Endothelial cell (in vitro differentiated cells): ENCODE measurements at regions not wholly inside any gene's neighbourhood (a gene's known extent, or its start where the extent isn't known, plus 50 kb on each side); places are given as distances from the start of the nearest gene placed in this dataset.

ENCODE experiments used
- DNase-seq: peaks from one replicate; pipeline ENCODE4 v3.0.0; 2021; ENCODE audit warnings: low spot score
- H3K27ac Mint-ChIP-seq: one replicate; pipeline ENCODE4 v1.8.0; 2021; ENCODE audit warnings: mixed read lengths, inconsistent platforms; ENCODE audit not compliant: unreplicated experiment
- H3K27me3 Mint-ChIP-seq: one replicate; pipeline ENCODE4 v1.8.0; 2021; ENCODE audit warnings: mild to moderate bottlenecking, moderate library complexity, mixed read lengths, inconsistent platforms; ENCODE audit not compliant: unreplicated experiment
- H3K36me3 Mint-ChIP-seq: one replicate; pipeline ENCODE4 v1.8.0; 2021; ENCODE audit warnings: mild to moderate bottlenecking, low read depth, mixed read lengths, inconsistent platforms; ENCODE audit not compliant: unreplicated experiment
- H3K4me1 Mint-ChIP-seq: one replicate; pipeline ENCODE4 v1.8.0; 2021; ENCODE audit warnings: mild to moderate bottlenecking, mixed read lengths, inconsistent platforms; ENCODE audit not compliant: unreplicated experiment
- H3K4me3 Mint-ChIP-seq: one replicate; pipeline ENCODE4 v1.8.0; 2021; ENCODE audit warnings: mild to moderate bottlenecking, mixed read lengths, inconsistent platforms; ENCODE audit not compliant: unreplicated experiment
- H3K9me3 Mint-ChIP-seq: one replicate; pipeline ENCODE4 v1.8.0; 2021; ENCODE audit warnings: mixed read lengths, inconsistent platforms; ENCODE audit not compliant: unreplicated experiment
- CTCF ChIP-seq: fragments of 200-600 bp; sonication (generic); IDR thresholded peaks from one replicate; pipeline ENCODE4 v1.5.0; 2021; ENCODE audit warnings: antibody characterized with exemption; ENCODE audit not compliant: unreplicated experiment

- no peak for DNase-seq
- no peak for TF ChIP-seq CTCF
- peaks cover 6% of the 10 kb centered on the region for H3K4me1 Mint-ChIP-seq
- H3K36me3 Mint-ChIP-seq = no peaks in the 10 kb centered on the region
- no peak overlapping the region for H3K4me3 Mint-ChIP-seq
- H3K9me3 Mint-ChIP-seq = no peaks in the 10 kb centered on the region
- no peak overlapping the region for H3K27ac Mint-ChIP-seq
- H3K27me3 Mint-ChIP-seq = peaks cover 3% of the 10 kb centered on the region
Measured at GRCh38 chr1:96096613-96097321, 624.8 kb upstream of the PTBP2 start.

- no peak overlapping the region for H3K27ac Mint-ChIP-seq
- no peaks in the 10 kb centered on the region for H3K4me1 Mint-ChIP-seq
- no peak overlapping the region for H3K4me3 Mint-ChIP-seq
- no peaks in the 10 kb centered on the region for H3K36me3 Mint-ChIP-seq
- H3K27me3 Mint-ChIP-seq = peaks cover 1% of the 10 kb centered on the region
- no peak for TF ChIP-seq CTCF
- no peaks in the 10 kb centered on the region for H3K9me3 Mint-ChIP-seq
- DNase-seq = no peak
Measured at GRCh38 chr1:96104506-96104905, 617.1 kb upstream of the PTBP2 start.

DNA sequence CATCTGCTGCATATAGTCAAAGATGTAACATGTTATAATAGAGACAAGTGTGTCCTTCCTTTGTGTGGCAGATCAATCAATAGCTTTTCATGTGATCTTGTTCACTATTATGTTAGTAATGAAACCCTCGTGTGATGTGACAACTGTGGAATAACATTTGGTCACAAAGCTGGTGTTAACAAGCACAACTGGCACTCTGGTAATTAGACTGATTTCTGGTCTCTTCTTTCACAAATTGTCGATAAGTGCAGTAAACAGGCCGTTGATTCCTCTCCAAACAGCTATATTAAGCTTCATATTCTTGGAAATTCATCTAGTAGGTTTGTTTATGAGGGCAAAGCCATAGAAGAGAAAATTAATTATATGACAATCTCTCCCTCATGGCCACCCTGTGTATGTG lies 616.7 kb upstream of the PTBP2 start:
- Mint-ChIP-seq H3K36me3 (no peaks in the 10 kb centered on the region), H3K4me1 (no peaks in the 10 kb centered on the region), H3K9me3 (no peaks in the 10 kb centered on the region), H3K27ac (no peak overlapping the region), H3K27me3 (peaks cover 1% of the 10 kb centered on the region), H3K4me3 (no peak overlapping the region)
- no peak for DNase-seq
- no peak for TF ChIP-seq CTCF

- no peak overlapping the region for H3K4me3 Mint-ChIP-seq
- no peaks in the 10 kb centered on the region for H3K4me1 Mint-ChIP-seq
- no peak for DNase-seq
- H3K36me3 Mint-ChIP-seq = no peaks in the 10 kb centered on the region
- H3K27me3 Mint-ChIP-seq = no peaks in the 10 kb centered on the region
- no peaks in the 10 kb centered on the region for H3K9me3 Mint-ChIP-seq
- no peak for TF ChIP-seq CTCF
- H3K27ac Mint-ChIP-seq = no peak overlapping the region
Measured at GRCh38 chr1:96116731-96117130, 604.9 kb upstream of the PTBP2 start.

- H3K36me3 Mint-ChIP-seq = no peaks in the 10 kb centered on the region
- no peak overlapping the region for H3K27ac Mint-ChIP-seq
- H3K4me3 Mint-ChIP-seq = no peak overlapping the region
- H3K9me3 Mint-ChIP-seq = no peaks in the 10 kb centered on the region
- TF ChIP-seq CTCF = no peak
- no peak for DNase-seq
- H3K4me1 Mint-ChIP-seq = no peaks in the 10 kb centered on the region
- H3K27me3 Mint-ChIP-seq = no peaks in the 10 kb centered on the region
Measured at GRCh38 chr1:96130432-96130831, 591.2 kb upstream of the PTBP2 start.
